Transverse colon (tissue), 4 donors: ENCODE measurements at regions not wholly inside any gene's neighbourhood (a gene's known extent, or its start where the extent isn't known, plus 50 kb on each side); places are given as distances from the start of the nearest gene placed in this dataset.

Experiments used
- CTCF ChIP-seq, 5 experiments: fragments of 200-600 bp in 3 of 5; fragments of 450-650 bp in 2 of 5; sonication (generic) in 3 of 5; IDR thresholded peaks; 1 replicate in 2 of 5; 2 replicates in 3 of 5; pipeline ENCODE4 v1.5.1; 2016 to 2017; ENCODE audit warnings: antibody characterized with exemption in 5 of 5, inconsistent platforms in 3 of 5, mild to moderate bottlenecking in 2 of 5, moderate library complexity in 1 of 5
- POLR2A ChIP-seq: fragments of 450-650 bp; IDR thresholded peaks from one replicate; pipeline ENCODE4 v1.6.1; 2016; ENCODE audit warnings: antibody characterized with exemption, mild to moderate bottlenecking, moderate library complexity
- POLR2AphosphoS5 ChIP-seq, 3 donors: sonication (generic); formaldehyde crosslinking; IDR thresholded peaks; one replicate each; pipeline ENCODE4 v1.6.1; 2016; ENCODE audit warnings: antibody characterized with exemption in 3 of 3

GRCh38 chr18:56455874-56456273 lies 182.5 kb downstream of the TXNL1 start:
- TF ChIP-seq CTCF (IDR thresholded peaks at IDR 0.05): no peak
- TF ChIP-seq POLR2AphosphoS5 (IDR thresholded peaks at IDR 0.05): no peak
- no peak for TF ChIP-seq POLR2A
